ENCODE measurements at regions not wholly inside any gene's neighbourhood (a gene's known extent, or its start where the extent isn't known, plus 50 kb on each side); places are given as distances from the start of the nearest gene placed in this dataset.

DNA sequence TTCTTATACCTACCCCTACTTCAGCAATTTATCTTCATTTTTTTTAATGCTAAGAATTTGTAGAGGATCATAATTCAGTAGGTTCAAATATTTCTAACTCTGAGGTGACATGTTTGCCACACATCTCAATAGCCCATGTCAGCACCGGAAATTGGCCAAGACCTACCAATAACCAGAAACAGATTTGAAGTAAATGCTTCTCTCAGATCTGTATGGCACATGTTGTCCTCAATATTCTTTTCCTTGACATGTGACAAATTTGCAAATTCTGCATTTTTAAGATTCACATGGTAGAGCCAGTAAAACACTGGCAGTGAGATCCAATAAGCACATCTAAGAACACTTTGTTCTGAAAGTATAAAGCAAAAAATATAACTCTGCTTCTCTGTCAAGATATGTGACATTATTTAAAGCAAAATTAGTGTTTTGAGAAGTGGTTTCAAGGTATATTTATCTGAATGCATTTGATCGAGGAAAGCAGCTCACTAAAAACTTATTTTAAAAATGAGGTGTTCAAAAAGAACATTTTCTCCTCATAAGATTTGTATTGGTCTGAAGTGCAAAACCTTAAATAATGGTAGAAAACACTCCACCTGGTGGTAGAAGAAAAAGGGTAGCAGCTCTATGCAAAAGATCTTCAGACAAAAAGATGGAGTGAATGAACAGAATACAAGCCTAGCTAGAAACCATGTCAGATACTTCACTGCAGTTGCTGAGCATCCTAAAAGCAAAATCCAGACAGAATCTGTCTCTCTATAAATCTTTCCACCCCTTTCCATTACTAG, 513.8 kb upstream of the FAM241A start:
- no peak overlapping the region for H3K23ac ChIP-seq (ENCODE audit: insufficient read length)
- H2AFZ ChIP-seq (ENCODE audit: low read length): no peak overlapping the region
- no peak overlapping the region for H3K4me2 ChIP-seq (ENCODE audit: insufficient read depth in 1 of 2, low read depth in 2 of 2, low read length in 2 of 2)
- no peak overlapping the region for H4K8ac ChIP-seq (ENCODE audit: extremely low read depth, insufficient read depth, low read length)
- no peaks in the 10 kb centered on the region for H3K9me3 ChIP-seq (ENCODE audit: insufficient read depth in 2 of 2, low read depth in 1 of 2, low read length in 1 of 2)
- no peak overlapping the region for H2AK5ac ChIP-seq (ENCODE audit: low read depth, low read length)
- no peak overlapping the region for H2BK12ac ChIP-seq (ENCODE audit: low read depth, low read length)
- DNase-seq (ENCODE audit: low read depth in 1 of 2, low spot score in 2 of 2) (no peak), FAIRE-seq (peak; percentile 28)
- H4K5ac ChIP-seq (ENCODE audit: insufficient read length, low read depth, low read length): no peak overlapping the region
- WGBS, 2 experiments (ENCODE audit: extremely low coverage in 1 of 2, insufficient coverage in 1 of 2, insufficient read length in 1 of 2, insufficient replicate concordance in 2 of 2, low coverage in 1 of 2, low lambda C conversion rate in 2 of 2, missing lambda C conversion rate in 1 of 2): 87% methylated on average over 2 of the region's 2 CpGs; no CpG with 5 or more reads in 1 of the 2 experiments
- H3K9ac ChIP-seq (replicated peaks in 1 of 4; ENCODE audit: extremely low read depth in 1 of 4, low read depth in 3 of 4, low read length in 3 of 4): no peak overlapping the region
- no peaks in the 10 kb centered on the region for H3K79me2 ChIP-seq (ENCODE audit: control insufficient read depth in 1 of 2, insufficient read depth in 2 of 2, low read length in 2 of 2)
- H3K79me1 ChIP-seq (ENCODE audit: low read depth, low read length): no peaks in the 10 kb centered on the region
- ChIA-PET POLR2A (ENCODE audit: partially characterized antibody) (no interaction called here), CTCF (ENCODE audit: partially characterized antibody) (interaction anchor here (0.8 to 3.1 kb wide), 24 partner anchors 10 to 1014 kb away, joined by 3 to 19 read pairs (median 3); no protein-coding TSS in a partner anchor)
- H2BK15ac ChIP-seq (ENCODE audit: low read length): no peak overlapping the region
- H3K4me1 ChIP-seq (replicated peaks in 1 of 4; ENCODE audit: control insufficient read depth in 3 of 4, insufficient read depth in 4 of 4, low read length in 3 of 4): no peaks in the 10 kb centered on the region
- no peak overlapping the region for H4K91ac ChIP-seq (replicated peaks; ENCODE audit: insufficient read length, low read length)
- H2BK5ac ChIP-seq (ENCODE audit: low read depth, low read length): no peak overlapping the region
- no peak overlapping the region for H3K56ac ChIP-seq (replicated peaks; ENCODE audit: insufficient read length, low read depth, low read length)
- no peaks in the 10 kb centered on the region for H3K36me3 ChIP-seq (ENCODE audit: control insufficient read depth in 2 of 4, insufficient read depth in 4 of 4, low read length in 3 of 4)
- H2BK20ac ChIP-seq (ENCODE audit: low read length): no peak overlapping the region
- no peak overlapping the region for H2BK120ac ChIP-seq (replicated peaks; ENCODE audit: low read depth, low read length)
- H3K27me3 ChIP-seq (replicated peaks in 1 of 4; ENCODE audit: control insufficient read depth in 3 of 4, extremely low read depth in 1 of 4, insufficient read depth in 3 of 4, low read length in 3 of 4): no peaks in the 10 kb centered on the region
- no peak overlapping the region for H3K4me3 ChIP-seq (ENCODE audit: extremely low read depth in 1 of 4, insufficient read depth in 2 of 4, low read depth in 3 of 4, low read length in 4 of 4)
- no peaks in the 10 kb centered on the region for H4K20me1 ChIP-seq (replicated peaks in 1 of 2; ENCODE audit: control insufficient read depth in 1 of 2, insufficient read depth in 2 of 2, low read length in 2 of 2)
- no peak overlapping the region for H3K27ac ChIP-seq (ENCODE audit: low read depth, low read length)
- H3K4ac ChIP-seq (replicated peaks; ENCODE audit: insufficient read length, low read depth, low read length): no peak overlapping the region
- no peaks in the 10 kb centered on the region for H3K23me2 ChIP-seq (ENCODE audit: low read depth, low read length)
- no peak overlapping the region for H3K18ac ChIP-seq (ENCODE audit: extremely low read depth, low read length)
- H3K14ac ChIP-seq (ENCODE audit: insufficient read length): no peak overlapping the region
- TF ChIP-seq SRF (IDR thresholded peaks at IDR 0.05; ENCODE audit: low read depth, low read length) (no peak), EZH2 (IDR thresholded peaks at IDR 0.05; ENCODE audit: low read depth, low read length, severe bottlenecking) (no peak), CREB1 (IDR thresholded peaks at IDR 0.05) (no peak), TCF12 (IDR thresholded peaks at IDR 0.05; ENCODE audit: low read depth, low read length) (no peak), SIN3A (conservative IDR thresholded peaks at IDR 0.05 in 1 of 2, IDR thresholded peaks at IDR 0.05 in 1 of 2; ENCODE audit: low read depth in 1 of 2, low read length in 2 of 2) (no peak), SUZ12 (IDR thresholded peaks at IDR 0.05; ENCODE audit: low read length) (no peak)
- TF ChIP-seq, protein P1, sequence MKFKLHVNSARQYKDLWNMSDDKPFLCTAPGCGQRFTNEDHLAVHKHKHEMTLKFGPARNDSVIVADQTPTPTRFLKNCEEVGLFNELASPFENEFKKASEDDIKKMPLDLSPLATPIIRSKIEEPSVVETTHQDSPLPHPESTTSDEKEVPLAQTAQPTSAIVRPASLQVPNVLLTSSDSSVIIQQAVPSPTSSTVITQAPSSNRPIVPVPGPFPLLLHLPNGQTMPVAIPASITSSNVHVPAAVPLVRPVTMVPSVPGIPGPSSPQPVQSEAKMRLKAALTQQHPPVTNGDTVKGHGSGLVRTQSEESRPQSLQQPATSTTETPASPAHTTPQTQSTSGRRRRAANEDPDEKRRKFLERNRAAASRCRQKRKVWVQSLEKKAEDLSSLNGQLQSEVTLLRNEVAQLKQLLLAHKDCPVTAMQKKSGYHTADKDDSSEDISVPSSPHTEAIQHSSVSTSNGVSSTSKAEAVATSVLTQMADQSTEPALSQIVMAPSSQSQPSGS (IDR thresholded peaks at IDR 0.05; ENCODE audit: low read length): no peak
- TF ChIP-seq, protein P2, sequence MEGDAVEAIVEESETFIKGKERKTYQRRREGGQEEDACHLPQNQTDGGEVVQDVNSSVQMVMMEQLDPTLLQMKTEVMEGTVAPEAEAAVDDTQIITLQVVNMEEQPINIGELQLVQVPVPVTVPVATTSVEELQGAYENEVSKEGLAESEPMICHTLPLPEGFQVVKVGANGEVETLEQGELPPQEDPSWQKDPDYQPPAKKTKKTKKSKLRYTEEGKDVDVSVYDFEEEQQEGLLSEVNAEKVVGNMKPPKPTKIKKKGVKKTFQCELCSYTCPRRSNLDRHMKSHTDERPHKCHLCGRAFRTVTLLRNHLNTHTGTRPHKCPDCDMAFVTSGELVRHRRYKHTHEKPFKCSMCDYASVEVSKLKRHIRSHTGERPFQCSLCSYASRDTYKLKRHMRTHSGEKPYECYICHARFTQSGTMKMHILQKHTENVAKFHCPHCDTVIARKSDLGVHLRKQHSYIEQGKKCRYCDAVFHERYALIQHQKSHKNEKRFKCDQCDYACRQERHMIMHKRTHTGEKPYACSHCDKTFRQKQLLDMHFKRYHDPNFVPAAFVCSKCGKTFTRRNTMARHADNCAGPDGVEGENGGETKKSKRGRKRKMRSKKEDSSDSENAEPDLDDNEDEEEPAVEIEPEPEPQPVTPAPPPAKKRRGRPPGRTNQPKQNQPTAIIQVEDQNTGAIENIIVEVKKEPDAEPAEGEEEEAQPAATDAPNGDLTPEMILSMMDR (IDR thresholded peaks at IDR 0.05; ENCODE audit: control extremely low read depth in 1 of 3, insufficient read depth in 1 of 3, low read depth in 1 of 3, low read length in 3 of 3): peak in 2 of 3 experiments; percentile 20 to 50; a peak in 2 of 4 replicates
